ENCODE measurements at regions not wholly inside any gene's neighbourhood (a gene's known extent, or its start where the extent isn't known, plus 50 kb on each side); places are given as distances from the start of the nearest gene placed in this dataset.
"Not testable (repeated sequence)": the region's sequence is repeated elsewhere in the genome, so short reads cannot be mapped to it uniquely, and the experiment has no call there.

DNA sequence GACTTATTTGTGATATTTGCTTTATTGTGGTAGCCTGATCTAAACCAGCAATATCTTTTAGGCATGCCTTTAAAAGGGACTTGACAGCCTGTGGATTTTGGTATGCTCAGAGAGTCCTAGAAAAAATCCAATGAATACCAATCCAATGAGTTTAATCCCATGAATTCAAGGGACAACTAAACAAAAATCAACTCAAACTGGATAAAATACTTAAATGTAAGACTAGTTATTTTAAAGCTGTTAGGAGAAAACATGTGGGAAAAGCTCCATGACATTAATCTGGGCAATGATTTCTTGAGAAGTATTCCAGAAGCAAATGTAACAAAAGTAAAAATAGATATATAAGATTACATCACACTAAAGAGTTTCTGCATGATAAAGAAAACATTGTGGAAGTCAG lies 711.5 kb upstream of the PITX2 start:
- TF ChIP-seq CTCF (IDR thresholded peaks at IDR 0.05; ENCODE audit: low read depth, low read length, missing control alignments), result no peak
- no peaks in the 10 kb centered on the region for H3K36me3 ChIP-seq (replicated peaks)
- H3K27me3 ChIP-seq (replicated peaks), result no peaks in the 10 kb centered on the region
- no peak for DNase-seq
- in situ Hi-C loops (cut with HindIII; ENCODE audit: low pct_ligation_motif_present, low sequenced_read_pairs), result no loop called here
- H3K4me3 ChIP-seq (ENCODE audit: low read depth, low read length), result no peak overlapping the region
- H3K27ac ChIP-seq, result no peak overlapping the region

DNA sequence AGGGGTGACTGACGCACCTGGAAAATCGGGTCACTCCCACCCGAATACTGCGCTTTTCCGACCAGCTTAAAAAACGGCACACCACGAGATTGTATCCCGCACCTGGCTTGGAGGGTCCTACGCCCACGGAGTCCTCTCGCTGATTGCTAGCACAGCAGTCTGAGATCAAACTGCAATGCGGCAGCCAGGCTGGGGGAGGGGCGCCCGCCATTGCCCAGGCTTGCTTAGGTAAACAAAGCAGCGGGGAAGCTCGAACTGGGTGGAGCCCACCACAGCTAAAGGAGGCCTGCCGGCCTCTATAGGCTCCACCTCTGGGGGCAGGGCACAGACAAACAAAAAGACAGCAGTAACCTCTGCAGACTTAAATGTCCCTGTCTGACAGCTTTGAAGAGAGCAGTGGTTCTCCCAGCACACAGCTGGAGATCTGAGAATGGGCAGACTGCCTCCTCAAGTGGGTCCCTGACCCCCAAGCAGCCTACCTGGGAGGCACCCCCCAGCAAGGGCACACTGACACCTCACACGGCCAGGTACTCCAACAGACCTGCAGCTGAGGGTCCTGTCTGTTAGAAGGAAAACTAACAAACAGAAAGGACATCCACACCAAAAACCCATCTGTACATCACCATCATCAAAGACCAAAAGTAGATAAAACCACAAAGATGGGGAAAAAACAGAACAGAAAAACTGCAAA lies 714.5 kb upstream of the PITX2 start:
- H3K27me3 ChIP-seq (replicated peaks); in situ Hi-C loops (cut with HindIII; ENCODE audit: low pct_ligation_motif_present, low sequenced_read_pairs); H3K27ac ChIP-seq; H3K36me3 ChIP-seq (replicated peaks); H3K4me3 ChIP-seq (ENCODE audit: low read depth, low read length); DNase-seq: not testable (repeated sequence)

DNA sequence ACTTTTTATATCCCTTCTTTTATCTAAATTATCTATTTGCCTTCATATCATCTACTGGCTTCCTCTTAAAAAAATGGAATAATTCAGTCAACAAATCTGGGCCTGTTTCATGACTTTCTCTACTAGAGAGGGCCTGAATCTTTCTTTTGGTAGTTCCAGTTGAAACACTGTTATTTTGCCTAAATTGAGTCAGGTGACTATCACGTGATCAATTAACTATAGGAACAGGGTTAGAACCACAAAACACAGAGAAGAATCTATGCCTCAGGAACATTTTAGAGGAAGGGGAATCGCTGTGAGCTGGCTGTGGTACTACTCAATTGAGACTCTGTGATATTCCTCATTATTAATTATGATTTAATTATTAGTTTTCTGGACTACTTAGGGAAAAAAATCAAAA lies 736.7 kb upstream of the PITX2 start:
- no peaks in the 10 kb centered on the region for H3K27me3 ChIP-seq (replicated peaks)
- no peak overlapping the region for H3K4me3 ChIP-seq (ENCODE audit: low read depth, low read length)
- DNase-seq, result no peak
- TF ChIP-seq CTCF (IDR thresholded peaks at IDR 0.05; ENCODE audit: low read depth, low read length, missing control alignments), result no peak
- H3K27ac ChIP-seq, result no peak overlapping the region
- in situ Hi-C loops (cut with HindIII; ENCODE audit: low pct_ligation_motif_present, low sequenced_read_pairs), result no loop called here
- H3K36me3 ChIP-seq (replicated peaks), result no peaks in the 10 kb centered on the region

DNA sequence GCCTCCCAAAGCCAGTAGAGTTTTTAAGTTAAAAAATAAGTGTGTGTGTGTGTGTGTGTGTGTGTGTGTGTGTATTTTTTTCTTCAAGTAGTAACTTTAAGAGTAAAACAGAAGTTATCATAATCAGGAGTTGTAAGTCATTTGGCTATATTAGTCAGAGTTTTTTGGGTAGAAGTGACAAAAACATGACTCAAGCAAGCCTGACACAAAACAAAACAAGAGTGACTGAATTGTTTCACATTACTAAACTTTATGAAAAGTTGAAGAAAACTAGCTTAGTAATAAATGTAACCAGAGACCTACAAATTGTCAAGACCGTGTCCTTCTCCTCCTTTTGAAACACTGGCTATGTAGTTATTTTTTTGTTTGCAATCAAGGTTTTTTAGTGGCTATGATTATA lies 738.0 kb upstream of the PITX2 start:
- H3K27me3 ChIP-seq (replicated peaks), result no peaks in the 10 kb centered on the region
- no peak overlapping the region for H3K4me3 ChIP-seq (ENCODE audit: low read depth, low read length)
- no peak for DNase-seq
- no peak for TF ChIP-seq CTCF (IDR thresholded peaks at IDR 0.05; ENCODE audit: low read depth, low read length, missing control alignments)
- in situ Hi-C loops (cut with HindIII; ENCODE audit: low pct_ligation_motif_present, low sequenced_read_pairs), result no loop called here
- no peaks in the 10 kb centered on the region for H3K36me3 ChIP-seq (replicated peaks)
- H3K27ac ChIP-seq, result no peak overlapping the region

DNA sequence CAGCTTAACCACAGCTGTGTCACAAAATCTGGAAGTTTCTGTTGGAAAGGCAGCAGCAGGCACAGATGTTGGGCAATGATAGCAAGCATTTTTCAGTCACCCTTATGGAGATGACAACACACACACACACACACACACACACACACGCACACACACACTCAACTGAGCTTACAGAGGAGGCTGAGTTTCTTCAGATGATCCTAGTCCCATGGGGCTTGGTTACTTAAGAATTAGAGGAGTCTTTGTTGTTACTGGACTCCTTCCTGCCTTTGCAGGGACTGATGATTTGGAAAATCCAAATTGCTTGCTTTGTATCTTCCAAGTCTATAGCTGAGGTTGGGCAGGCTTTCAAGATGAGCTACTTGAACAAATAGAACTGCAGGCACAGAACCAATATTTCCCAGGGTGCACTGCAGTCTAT lies 740.1 kb upstream of the PITX2 start:
- no peak for TF ChIP-seq CTCF (IDR thresholded peaks at IDR 0.05; ENCODE audit: low read depth, low read length, missing control alignments)
- Histone ChIP-seq H3K27me3 (replicated peaks) (no peaks in the 10 kb centered on the region), H3K4me3 (ENCODE audit: low read depth, low read length) (no peak overlapping the region), H3K36me3 (replicated peaks) (no peaks in the 10 kb centered on the region), H3K27ac (no peak overlapping the region)
- in situ Hi-C loops (cut with HindIII; ENCODE audit: low pct_ligation_motif_present, low sequenced_read_pairs), result no loop called here
- no peak for DNase-seq

GRCh38 chr4:111377880-111378279 lies 755.0 kb upstream of the PITX2 start:
- DNase-seq; in situ Hi-C loops (cut with HindIII; ENCODE audit: low pct_ligation_motif_present, low sequenced_read_pairs); H3K27me3 ChIP-seq (replicated peaks); H3K4me3 ChIP-seq (ENCODE audit: low read depth, low read length); H3K27ac ChIP-seq; H3K36me3 ChIP-seq (replicated peaks): not testable (repeated sequence)

DNA sequence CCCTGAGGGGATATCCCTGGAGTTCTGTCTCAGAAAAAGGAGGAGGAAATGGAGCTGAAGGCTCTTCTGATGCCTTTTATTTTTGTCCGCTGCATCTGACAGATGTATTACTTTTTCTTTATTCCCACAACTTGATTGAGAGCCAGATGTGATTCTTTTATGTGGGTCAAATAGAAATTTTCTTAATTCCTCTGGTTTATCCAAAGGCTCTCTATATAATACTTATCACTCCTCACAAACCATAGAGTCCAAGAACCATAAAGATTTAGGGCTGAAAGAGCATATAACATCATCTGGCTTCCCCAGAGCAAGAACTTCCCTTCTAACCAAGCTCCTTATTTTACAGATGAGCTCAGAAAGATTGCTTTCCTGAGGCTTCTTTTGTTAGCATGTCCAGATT lies 756.7 kb upstream of the FAM241A start:
- no peak for DNase-seq
- Histone ChIP-seq H3K4me3 (ENCODE audit: low read depth, low read length) (no peak overlapping the region), H3K27ac (no peak overlapping the region), H3K27me3 (replicated peaks) (no peaks in the 10 kb centered on the region), H3K36me3 (replicated peaks) (no peaks in the 10 kb centered on the region)
- no peak for TF ChIP-seq CTCF (IDR thresholded peaks at IDR 0.05; ENCODE audit: low read depth, low read length, missing control alignments)
- in situ Hi-C loops (cut with HindIII; ENCODE audit: low pct_ligation_motif_present, low sequenced_read_pairs), result no loop called here

Measured in brain microvascular endothelial cell (primary cell).